GM12873 (cell line): ENCODE measurements at regions not wholly inside any gene's neighbourhood (a gene's known extent, or its start where the extent isn't known, plus 50 kb on each side); places are given as distances from the start of the nearest gene placed in this dataset.

ENCODE experiments used
- CTCF ChIP-seq: IDR thresholded peaks from 2 replicates; pipeline ENCODE4 v1.5.1; 2012; ENCODE audit warnings: low read depth, mild to moderate bottlenecking, moderate library complexity, low read length, control low read depth; ENCODE audit not compliant: insufficient read depth; ENCODE audit errors: missing control alignments

- TF ChIP-seq CTCF = no peak
These were observed 1443.7 kb downstream of the MRPL39 start for GRCh38 chr21:24163539-24163938.

GRCh38 chr21:24160528-24160927 is 1446.8 kb downstream of the MRPL39 start:
- no peak for TF ChIP-seq CTCF

- no peak for TF ChIP-seq CTCF
These were observed 1454.1 kb downstream of the MRPL39 start for GRCh38 chr21:24153137-24153536.

GRCh38 chr21:24150753-24151152 is 1456.5 kb downstream of the MRPL39 start:
- no peak for TF ChIP-seq CTCF

GRCh38 chr21:24148461-24148860 is 1458.8 kb downstream of the MRPL39 start:
- no peak for TF ChIP-seq CTCF

GRCh38 chr21:24147674-24148073 is 1459.6 kb downstream of the MRPL39 start:
- TF ChIP-seq CTCF = no peak

GRCh38 chr21:24131056-24131455 is 1476.2 kb downstream of the MRPL39 start:
- TF ChIP-seq CTCF = no peak

GRCh38 chr21:24127651-24128050 is 1479.6 kb downstream of the MRPL39 start:
- TF ChIP-seq CTCF = no peak
